Neural crest cell (in vitro differentiated cells): ENCODE measurements at regions not wholly inside any gene's neighbourhood (a gene's known extent, or its start where the extent isn't known, plus 50 kb on each side); places are given as distances from the start of the nearest gene placed in this dataset.

ENCODE experiments used
- DNase-seq: peaks from one replicate; pipeline ENCODE4 v3.0.0; 2021; ENCODE audit warnings: low read depth, mixed read lengths, low spot score
- H3K27ac Mint-ChIP-seq: one replicate; pipeline ENCODE4 v1.8.0; 2021; ENCODE audit warnings: mild to moderate bottlenecking, mixed read lengths; ENCODE audit not compliant: unreplicated experiment
- H3K27me3 Mint-ChIP-seq: 2 replicates; pipeline ENCODE4 v1.8.0; 2021; ENCODE audit warnings: low read depth, mild to moderate bottlenecking, mixed read lengths
- H3K36me3 Mint-ChIP-seq: 2 replicates; pipeline ENCODE4 v1.8.0; 2021; ENCODE audit warnings: low read depth, mild to moderate bottlenecking, mixed read lengths
- H3K4me1 Mint-ChIP-seq: 2 replicates; pipeline ENCODE4 v1.8.0; 2021; ENCODE audit warnings: mixed read lengths
- H3K4me3 Mint-ChIP-seq: one replicate; pipeline ENCODE4 v1.8.0; 2021; ENCODE audit warnings: mild to moderate bottlenecking, mixed read lengths
- H3K9me3 Mint-ChIP-seq: 2 replicates; pipeline ENCODE4 v1.8.0; 2021; ENCODE audit warnings: mixed read lengths
- TF ChIP-seq, protein P1 (sequence below): fragments of 200-600 bp; sonication (generic); conservative IDR thresholded peaks from 2 replicates; pipeline ENCODE4 v1.5.0; 2021; ENCODE audit warnings: antibody characterized with exemption, mild to moderate bottlenecking

DNA sequence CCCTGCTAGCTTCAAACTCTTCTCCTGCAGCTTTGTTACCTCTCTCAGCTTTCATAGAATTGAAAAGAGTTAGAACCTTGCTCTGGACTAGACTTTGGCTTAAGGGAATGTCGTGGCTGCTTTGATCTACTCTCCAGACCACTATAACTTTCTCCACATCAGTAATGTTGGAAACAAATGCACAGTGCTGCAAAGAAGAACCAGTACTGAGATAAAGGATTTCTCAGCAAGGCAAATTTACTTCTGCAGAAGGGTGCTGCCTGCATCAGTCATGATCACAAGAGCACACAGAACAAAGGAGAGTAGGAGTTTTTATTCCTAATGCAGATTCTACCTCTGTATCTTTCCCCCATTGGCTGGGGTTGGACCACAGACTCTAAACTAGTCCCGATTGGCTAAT is 621.6 kb upstream of the CHRM3 start:
- Mint-ChIP-seq H3K36me3 (peaks cover 4% of the 10 kb centered on the region), H3K9me3 (peaks cover 12% of the 10 kb centered on the region), H3K4me1 (no peaks in the 10 kb centered on the region), H3K4me3 (no peak overlapping the region), H3K27me3 (no peaks in the 10 kb centered on the region), H3K27ac (no peak overlapping the region)
- TF ChIP-seq, protein P1, sequence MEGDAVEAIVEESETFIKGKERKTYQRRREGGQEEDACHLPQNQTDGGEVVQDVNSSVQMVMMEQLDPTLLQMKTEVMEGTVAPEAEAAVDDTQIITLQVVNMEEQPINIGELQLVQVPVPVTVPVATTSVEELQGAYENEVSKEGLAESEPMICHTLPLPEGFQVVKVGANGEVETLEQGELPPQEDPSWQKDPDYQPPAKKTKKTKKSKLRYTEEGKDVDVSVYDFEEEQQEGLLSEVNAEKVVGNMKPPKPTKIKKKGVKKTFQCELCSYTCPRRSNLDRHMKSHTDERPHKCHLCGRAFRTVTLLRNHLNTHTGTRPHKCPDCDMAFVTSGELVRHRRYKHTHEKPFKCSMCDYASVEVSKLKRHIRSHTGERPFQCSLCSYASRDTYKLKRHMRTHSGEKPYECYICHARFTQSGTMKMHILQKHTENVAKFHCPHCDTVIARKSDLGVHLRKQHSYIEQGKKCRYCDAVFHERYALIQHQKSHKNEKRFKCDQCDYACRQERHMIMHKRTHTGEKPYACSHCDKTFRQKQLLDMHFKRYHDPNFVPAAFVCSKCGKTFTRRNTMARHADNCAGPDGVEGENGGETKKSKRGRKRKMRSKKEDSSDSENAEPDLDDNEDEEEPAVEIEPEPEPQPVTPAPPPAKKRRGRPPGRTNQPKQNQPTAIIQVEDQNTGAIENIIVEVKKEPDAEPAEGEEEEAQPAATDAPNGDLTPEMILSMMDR: no peak
- no peak for DNase-seq

DNA sequence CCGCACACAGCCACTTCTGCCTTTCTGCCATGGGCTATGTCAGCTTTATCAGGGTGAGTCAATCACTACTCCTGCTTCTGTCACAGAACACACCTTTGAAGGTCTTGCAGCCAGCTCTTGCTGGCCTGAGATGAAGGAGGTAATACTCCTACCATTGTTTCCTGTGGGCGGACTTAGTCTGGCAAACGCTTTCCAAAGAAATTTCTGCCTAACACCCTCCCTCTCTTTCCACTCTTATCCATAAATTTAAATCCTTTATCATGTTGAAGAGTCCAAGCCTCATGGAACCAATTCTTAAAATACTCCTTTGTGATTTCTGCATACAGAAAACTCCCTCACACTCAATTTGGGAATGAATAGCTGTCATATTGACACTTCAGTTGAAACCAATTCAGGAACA is 633.1 kb upstream of the CHRM3 start:
- Mint-ChIP-seq H3K36me3 (no peaks in the 10 kb centered on the region), H3K4me3 (no peak overlapping the region), H3K27me3 (no peaks in the 10 kb centered on the region), H3K9me3 (no peaks in the 10 kb centered on the region), H3K27ac (no peak overlapping the region), H3K4me1 (no peaks in the 10 kb centered on the region)
- TF ChIP-seq, protein P1: no peak
- DNase-seq: no peak

DNA sequence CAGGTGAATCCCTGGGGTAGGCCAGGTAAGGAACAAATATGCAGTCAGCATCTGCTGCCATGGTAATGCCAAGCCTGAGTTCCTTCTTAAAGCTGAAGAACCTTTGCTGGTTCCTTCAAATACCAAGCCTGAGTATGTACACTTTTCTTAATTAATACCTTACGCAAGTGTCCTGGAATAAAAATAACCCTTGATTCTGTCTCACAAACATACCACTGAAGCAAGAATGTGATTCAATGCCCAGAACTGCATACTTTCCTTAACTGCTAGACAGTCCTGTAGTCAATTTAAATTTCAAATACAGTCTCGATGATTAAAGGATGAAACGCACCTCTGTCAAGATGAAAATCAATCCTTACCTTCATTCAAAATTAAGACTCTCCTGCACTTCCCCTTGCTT is 634.0 kb upstream of the CHRM3 start:
- H3K27me3 Mint-ChIP-seq: no peaks in the 10 kb centered on the region
- no peak overlapping the region for H3K27ac Mint-ChIP-seq
- TF ChIP-seq, protein P1: no peak

DNA sequence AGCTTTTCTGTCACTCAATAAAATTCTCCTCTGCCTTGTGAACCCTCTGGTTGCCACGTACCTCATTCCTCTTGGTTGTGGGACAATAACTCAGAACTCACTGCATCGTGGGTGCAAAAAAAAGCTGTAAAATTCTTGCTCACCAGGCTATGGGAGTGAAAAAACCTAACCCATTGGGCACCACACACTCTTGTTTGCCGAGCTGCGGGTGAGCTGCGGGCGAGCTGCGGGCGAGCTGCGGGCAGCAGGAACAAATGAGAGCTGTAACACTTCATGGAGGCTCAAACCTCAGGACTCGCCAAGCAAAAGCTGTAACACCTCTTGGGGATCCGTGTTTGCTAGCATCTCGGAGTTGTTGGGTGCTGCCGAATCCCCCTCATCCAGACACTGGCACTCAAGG is 641.3 kb upstream of the CHRM3 start:
- no peak overlapping the region for H3K4me3 Mint-ChIP-seq
- no peaks in the 10 kb centered on the region for H3K4me1 Mint-ChIP-seq
- H3K27ac Mint-ChIP-seq: no peak overlapping the region
- TF ChIP-seq, protein P1: no peak
- peaks cover 3% of the 10 kb centered on the region for H3K9me3 Mint-ChIP-seq
- no peak for DNase-seq
- H3K27me3 Mint-ChIP-seq: no peaks in the 10 kb centered on the region
- peaks cover 2% of the 10 kb centered on the region for H3K36me3 Mint-ChIP-seq

More for the DNA sequence above, 634.0 kb upstream of the CHRM3 start:
- Mint-ChIP-seq H3K4me1 (no peaks in the 10 kb centered on the region), H3K9me3 (peaks cover 3% of the 10 kb centered on the region), H3K36me3 (no peaks in the 10 kb centered on the region), H3K4me3 (no peak overlapping the region)
- no peak for DNase-seq

DNA sequence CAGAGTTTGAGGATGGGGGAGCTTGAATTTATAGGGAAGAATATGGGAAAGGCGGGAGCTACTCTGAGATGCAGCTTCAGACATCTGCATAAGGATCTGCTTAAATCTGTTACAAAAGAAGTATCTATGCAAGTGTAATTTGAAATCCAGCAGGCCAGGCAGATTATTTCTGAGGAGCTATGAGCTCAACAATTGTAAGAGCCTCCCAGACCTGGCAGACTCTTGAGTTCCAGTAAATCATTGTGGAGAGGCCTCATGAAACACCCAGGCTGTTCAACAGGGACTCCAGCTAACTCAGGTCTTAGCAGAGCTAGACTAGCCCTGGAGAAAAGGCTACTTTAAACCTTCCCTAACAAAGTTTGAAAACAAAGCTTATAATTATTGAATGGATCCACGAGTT is 647.5 kb upstream of the CHRM3 start:
- no peak overlapping the region for H3K27ac Mint-ChIP-seq
- DNase-seq: no peak
- TF ChIP-seq, protein P1: no peak
- no peaks in the 10 kb centered on the region for H3K9me3 Mint-ChIP-seq
- no peak overlapping the region for H3K4me3 Mint-ChIP-seq
- H3K27me3 Mint-ChIP-seq: no peaks in the 10 kb centered on the region
- H3K4me1 Mint-ChIP-seq: no peaks in the 10 kb centered on the region
- H3K36me3 Mint-ChIP-seq: peaks cover 2% of the 10 kb centered on the region

DNA sequence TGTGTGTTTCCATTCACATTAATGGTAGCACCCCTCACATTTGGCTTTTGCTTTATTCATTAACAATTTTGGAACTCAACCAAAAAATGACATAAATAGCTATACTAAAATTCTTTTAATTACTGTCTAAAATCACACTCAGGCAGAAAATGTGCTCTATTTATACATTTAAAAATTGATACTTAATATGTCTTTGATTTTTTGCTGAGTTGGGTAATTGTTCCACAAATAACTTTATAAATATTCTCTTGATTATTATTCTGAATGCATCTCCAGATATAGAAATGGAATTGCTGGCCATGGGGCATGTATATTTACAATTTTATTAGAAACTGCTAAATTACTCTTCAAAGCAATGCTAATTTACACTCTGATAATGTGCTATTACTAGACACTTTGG is 658.7 kb upstream of the CHRM3 start:
- H3K36me3 Mint-ChIP-seq: no peaks in the 10 kb centered on the region
- no peaks in the 10 kb centered on the region for H3K9me3 Mint-ChIP-seq
- TF ChIP-seq, protein P1: no peak
- H3K27ac Mint-ChIP-seq: no peak overlapping the region
- no peak overlapping the region for H3K4me3 Mint-ChIP-seq
- DNase-seq: no peak
- no peaks in the 10 kb centered on the region for H3K4me1 Mint-ChIP-seq
- no peaks in the 10 kb centered on the region for H3K27me3 Mint-ChIP-seq
